Endothelial cell of umbilical vein (primary cell): ENCODE measurements at regions not wholly inside any gene's neighbourhood (a gene's known extent, or its start where the extent isn't known, plus 50 kb on each side); places are given as distances from the start of the nearest gene placed in this dataset.

ENCODE experiments used
- BruUV-seq: library from RNA; stranded (reverse); fragments of 400-500 nt; replicated peaks from 2 replicates; lab custom pipeline; 2021; lab: Mats Ljungman, UMichigan
- CTCF ChIA-PET: fragments of 300-600, 350-600 bp; sonication (Branson Sonifier 250); formaldehyde crosslinking; loops from one replicate; lab custom pipeline; 2021; ENCODE audit warnings: antibody characterized with exemption, inconsistent platforms; lab: Charles Lee
- POLR2A ChIA-PET: fragments of 300-600, 350-600 bp; sonication (Branson Sonifier 250); formaldehyde crosslinking; loops from one replicate; lab custom pipeline; 2021; ENCODE audit warnings: antibody characterized with exemption, inconsistent platforms; lab: Charles Lee
- DNase-seq: peaks from one replicate; pipeline ENCODE4 v3.0.0-alpha.2; 2011; ENCODE audit warnings: low read depth, low spot score
- FAIRE-seq: peaks from 2 replicates; lab custom pipeline; 2011; peaks lifted over from hg19 to GRCh38; lab: Jason Lieb, UNC
- H2AFZ ChIP-seq: 2 replicates; pipeline ENCODE4 v1.6.0; 2012; ENCODE audit warnings: low read depth, low read length, control low read depth, inconsistent platforms
- H3K27ac ChIP-seq: 2 replicates; pipeline ENCODE4 v1.5.1; 2011; ENCODE audit warnings: low read depth, mild to moderate bottlenecking, control low read depth, low read length, moderate library complexity; ENCODE audit not compliant: insufficient read depth
- H3K27me3 ChIP-seq, 2 experiments: 2 replicates each; pipeline versions ENCODE4 v1.6.0 to v1.6.1; 2011; ENCODE audit warnings: low read length in 2 of 2, mixed read lengths in 1 of 2; ENCODE audit not compliant: control insufficient read depth in 2 of 2, insufficient read depth in 2 of 2
- H3K36me3 ChIP-seq, 2 experiments: 2 replicates in 1 of 2; 3 replicates in 1 of 2; pipeline ENCODE4 v1.5.1; 2011; ENCODE audit warnings: low read length in 2 of 2, mild to moderate bottlenecking in 1 of 2, moderate library complexity in 1 of 2; ENCODE audit not compliant: control insufficient read depth in 2 of 2, insufficient read depth in 2 of 2; ENCODE audit errors: extremely low read depth in 1 of 2
- H3K4me1 ChIP-seq: 3 replicates; pipeline ENCODE4 v1.5.1; 2011; ENCODE audit warnings: mild to moderate bottlenecking, low read length; ENCODE audit not compliant: control insufficient read depth, insufficient read depth; ENCODE audit errors: extremely low read depth
- H3K4me2 ChIP-seq: 2 replicates; pipeline ENCODE4 v1.6.1; 2011; ENCODE audit warnings: low read length, control low read depth, mixed read lengths; ENCODE audit not compliant: insufficient read depth
- H3K4me3 ChIP-seq, 3 experiments: fragments of 200-600 bp in 1 of 3; sonication (generic), shearing (Covaris generic) in 1 of 3; replicated peaks in 1 of 3; 2 replicates each; pipeline ENCODE4 v1.5.1; 2011 to 2016; ENCODE audit warnings: control low read depth in 3 of 3, low read length in 3 of 3, mild to moderate bottlenecking in 2 of 3, inconsistent platforms in 1 of 3, low read depth in 1 of 3, moderate library complexity in 1 of 3; ENCODE audit not compliant: insufficient read depth in 1 of 3
- H3K79me2 ChIP-seq: 2 replicates; pipeline ENCODE4 v1.6.0; 2012; ENCODE audit warnings: low read length, inconsistent platforms; ENCODE audit not compliant: control insufficient read depth, insufficient read depth
- H3K9ac ChIP-seq: replicated peaks from 2 replicates; pipeline ENCODE3; 2011; ENCODE audit warnings: low read length, control low read depth; ENCODE audit not compliant: insufficient read depth; ENCODE audit errors: extremely low read depth
- H3K9me1 ChIP-seq: replicated peaks from 3 replicates; pipeline ENCODE4 v1.6.0; 2011; ENCODE audit warnings: mild to moderate bottlenecking, low read length; ENCODE audit not compliant: control insufficient read depth, insufficient read depth; ENCODE audit errors: extremely low read depth
- H3K9me3 ChIP-seq: replicated peaks from 2 replicates; pipeline ENCODE4 v1.5.1; 2012; ENCODE audit warnings: low read length, inconsistent platforms; ENCODE audit not compliant: control insufficient read depth, insufficient read depth
- H4K20me1 ChIP-seq: replicated peaks from 2 replicates; pipeline ENCODE3; 2011; ENCODE audit warnings: mild to moderate bottlenecking, low read length; ENCODE audit not compliant: control insufficient read depth, insufficient read depth; ENCODE audit errors: extremely low read depth
- EZH2 ChIP-seq: IDR thresholded peaks from 2 replicates; pipeline ENCODE4 v1.6.1; 2012; ENCODE audit warnings: borderline replicate concordance, low read depth, mild to moderate bottlenecking, moderate library complexity, low read length, inconsistent platforms; ENCODE audit not compliant: severe bottlenecking
- FOS ChIP-seq: IDR thresholded peaks from 2 replicates; pipeline ENCODE4 v1.6.1; 2011; ENCODE audit warnings: mild to moderate bottlenecking, low read length, moderate library complexity, borderline replicate concordance; ENCODE audit not compliant: insufficient read depth
- GATA2 ChIP-seq: IDR thresholded peaks from 2 replicates; pipeline ENCODE4 v1.7.0; 2011; ENCODE audit warnings: low read depth, mild to moderate bottlenecking, moderate library complexity, mixed read lengths, low read length; ENCODE audit not compliant: insufficient read length, insufficient read depth
- JUN ChIP-seq: IDR thresholded peaks from 2 replicates; pipeline ENCODE4 v1.6.1; 2011; ENCODE audit warnings: borderline replicate concordance, low read depth; ENCODE audit not compliant: insufficient read length, insufficient read depth
- MAX ChIP-seq: IDR thresholded peaks from 2 replicates; pipeline ENCODE4 v1.6.1; 2011; ENCODE audit not compliant: insufficient read depth, insufficient read length
- MYC ChIP-seq: IDR thresholded peaks from one replicate; pipeline ENCODE4 v1.6.1; 2011; ENCODE audit warnings: mild to moderate bottlenecking, low read depth, low read length
- POLR2A ChIP-seq: IDR thresholded peaks from 2 replicates; pipeline ENCODE4 v1.6.1; 2012; ENCODE audit warnings: low read depth, mild to moderate bottlenecking, control low read depth, low read length
- POLR2AphosphoS5 ChIP-seq: IDR thresholded peaks from 2 replicates; pipeline ENCODE4 v1.6.1; 2012; ENCODE audit warnings: low read depth, mild to moderate bottlenecking, control low read depth, low read length, moderate library complexity; ENCODE audit not compliant: insufficient read depth
- dilution Hi-C: fragments of 300-500 bp; cut with MboI; formaldehyde crosslinking; loops from one replicate; pipeline ENCODE4 v1.15.0; 2019; ENCODE audit warnings: low sequenced_read_pairs; ENCODE audit not compliant: extremely low pct_ligation_motif_present
- intact Hi-C: fragments of 100-400 bp; cut with micrococcal nuclease; formaldehyde crosslinking; loops from one replicate; pipeline ENCODE4 v1.10.0; 2022
- TF ChIP-seq, protein P1 (sequence below), 2 donors: IDR thresholded peaks; 1 replicate in 1 of 2; 2 replicates in 1 of 2; pipeline ENCODE4 v1.5.1; 2011; ENCODE audit warnings: low read length in 2 of 2, mild to moderate bottlenecking in 2 of 2, moderate library complexity in 2 of 2, control low read depth in 1 of 2, inconsistent platforms in 1 of 2, low read depth in 1 of 2; ENCODE audit not compliant: insufficient read depth in 1 of 2; ENCODE audit errors: extremely low read depth in 1 of 2

DNA sequence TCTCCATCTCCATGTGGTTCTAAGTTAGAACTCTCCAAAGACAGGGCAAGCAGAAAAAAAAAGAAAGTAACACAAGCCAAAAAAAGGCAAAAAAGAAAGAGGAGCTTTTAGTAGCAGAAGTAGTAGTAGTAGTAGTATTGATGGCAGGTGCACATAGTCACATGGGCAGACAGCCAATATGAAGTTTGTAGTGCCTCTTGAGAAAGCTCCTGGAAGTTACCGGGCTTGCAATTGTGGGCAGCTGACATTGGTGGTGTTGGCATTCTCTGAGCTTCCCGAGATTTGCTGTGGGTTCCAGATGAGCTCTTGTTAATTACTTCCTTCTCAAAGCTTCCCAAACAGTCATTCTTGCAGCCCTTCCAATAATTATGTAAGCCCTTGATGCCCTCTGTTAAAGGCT lies 1128.5 kb downstream of the TYW1 start:
- no peaks in the 10 kb centered on the region for H3K27me3 ChIP-seq
- no peak overlapping the region for H3K4me2 ChIP-seq
- no peak for FAIRE-seq
- no peaks in the 10 kb centered on the region for H3K36me3 ChIP-seq
- no TSS peak for BruUV-seq
- TF ChIP-seq FOS (no peak), POLR2AphosphoS5 (no peak), GATA2 (no peak), MAX (no peak), POLR2A (no peak)
- TF ChIP-seq, protein P1, sequence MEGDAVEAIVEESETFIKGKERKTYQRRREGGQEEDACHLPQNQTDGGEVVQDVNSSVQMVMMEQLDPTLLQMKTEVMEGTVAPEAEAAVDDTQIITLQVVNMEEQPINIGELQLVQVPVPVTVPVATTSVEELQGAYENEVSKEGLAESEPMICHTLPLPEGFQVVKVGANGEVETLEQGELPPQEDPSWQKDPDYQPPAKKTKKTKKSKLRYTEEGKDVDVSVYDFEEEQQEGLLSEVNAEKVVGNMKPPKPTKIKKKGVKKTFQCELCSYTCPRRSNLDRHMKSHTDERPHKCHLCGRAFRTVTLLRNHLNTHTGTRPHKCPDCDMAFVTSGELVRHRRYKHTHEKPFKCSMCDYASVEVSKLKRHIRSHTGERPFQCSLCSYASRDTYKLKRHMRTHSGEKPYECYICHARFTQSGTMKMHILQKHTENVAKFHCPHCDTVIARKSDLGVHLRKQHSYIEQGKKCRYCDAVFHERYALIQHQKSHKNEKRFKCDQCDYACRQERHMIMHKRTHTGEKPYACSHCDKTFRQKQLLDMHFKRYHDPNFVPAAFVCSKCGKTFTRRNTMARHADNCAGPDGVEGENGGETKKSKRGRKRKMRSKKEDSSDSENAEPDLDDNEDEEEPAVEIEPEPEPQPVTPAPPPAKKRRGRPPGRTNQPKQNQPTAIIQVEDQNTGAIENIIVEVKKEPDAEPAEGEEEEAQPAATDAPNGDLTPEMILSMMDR (IDR thresholded peaks at IDR 0.05; ENCODE audit: extremely low read depth in 1 of 2, insufficient read depth in 1 of 2, low read depth in 1 of 2, low read length in 2 of 2) = no peak
- peaks cover 4% of the 10 kb centered on the region for H3K9me3 ChIP-seq
- no peak overlapping the region for H3K4me3 ChIP-seq
- H3K27ac ChIP-seq = no peak overlapping the region
- no peaks in the 10 kb centered on the region for H3K79me2 ChIP-seq
- ChIA-PET POLR2A (no interaction called here), CTCF (no interaction called here)
- H3K9ac ChIP-seq = no peak overlapping the region
- H4K20me1 ChIP-seq = no peaks in the 10 kb centered on the region
- DNase-seq = no peak
- dilution Hi-C loops (no loop called here), intact Hi-C loops (no loop called here)
- H3K9me1 ChIP-seq = no peaks in the 10 kb centered on the region
- H2AFZ ChIP-seq = no peak overlapping the region
- no peaks in the 10 kb centered on the region for H3K4me1 ChIP-seq

- no peak for FAIRE-seq
- H3K9me3 ChIP-seq = no peaks in the 10 kb centered on the region
- H3K27ac ChIP-seq = no peak overlapping the region
- intact Hi-C loops = no loop called here
- no peaks in the 10 kb centered on the region for H3K9me1 ChIP-seq
- no peaks in the 10 kb centered on the region for H3K4me1 ChIP-seq
- no peak overlapping the region for H3K4me2 ChIP-seq
- H4K20me1 ChIP-seq = no peaks in the 10 kb centered on the region
- H3K4me3 ChIP-seq = no peak overlapping the region
- H3K79me2 ChIP-seq = no peaks in the 10 kb centered on the region
- no peaks in the 10 kb centered on the region for H3K27me3 ChIP-seq
- CTCF ChIA-PET = no interaction called here
- dilution Hi-C loops = no loop called here
- no TSS peak for BruUV-seq
- no peak overlapping the region for H2AFZ ChIP-seq
- H3K9ac ChIP-seq = no peak overlapping the region
- TF ChIP-seq, protein P1 (IDR thresholded peaks at IDR 0.05; ENCODE audit: extremely low read depth in 1 of 2, insufficient read depth in 1 of 2, low read depth in 1 of 2, low read length in 2 of 2) = no peak
- TF ChIP-seq POLR2AphosphoS5 (no peak), POLR2A (no peak), FOS (no peak), MAX (no peak), EZH2 (no peak), MYC (no peak), JUN (no peak), GATA2 (no peak)
- no peak for DNase-seq
- POLR2A ChIA-PET = no interaction called here
- H3K36me3 ChIP-seq = no peaks in the 10 kb centered on the region
Measured at GRCh38 chr7:68133045-68133444, 1136.4 kb downstream of the TYW1 start.
